Loucy (cell line): ENCODE measurements at regions not wholly inside any gene's neighbourhood (a gene's known extent, or its start where the extent isn't known, plus 50 kb on each side); places are given as distances from the start of the nearest gene placed in this dataset.

Experiments
- CTCF ChIP-seq: fragments of 200-600 bp; sonication (generic); conservative IDR thresholded peaks from 2 replicates; pipeline ENCODE4 v1.5.1; 2014; ENCODE audit warnings: mild to moderate bottlenecking, antibody characterized with exemption, low read length
- EZH2phosphoT487 ChIP-seq: fragments of 200-600 bp; IDR thresholded peaks from 2 replicates; pipeline ENCODE4 v1.6.1; 2018; ENCODE audit warnings: antibody characterized with exemption, mild to moderate bottlenecking, moderate library complexity, borderline replicate concordance

- no peak for TF ChIP-seq CTCF
- no peak for TF ChIP-seq EZH2phosphoT487
Observed at GRCh38 chr13:90201202-90201601, 1146.3 kb upstream of the MIR17HG start.
